ENCODE measurements at regions not wholly inside any gene's neighbourhood (a gene's known extent, or its start where the extent isn't known, plus 50 kb on each side); places are given as distances from the start of the nearest gene placed in this dataset.

DNA sequence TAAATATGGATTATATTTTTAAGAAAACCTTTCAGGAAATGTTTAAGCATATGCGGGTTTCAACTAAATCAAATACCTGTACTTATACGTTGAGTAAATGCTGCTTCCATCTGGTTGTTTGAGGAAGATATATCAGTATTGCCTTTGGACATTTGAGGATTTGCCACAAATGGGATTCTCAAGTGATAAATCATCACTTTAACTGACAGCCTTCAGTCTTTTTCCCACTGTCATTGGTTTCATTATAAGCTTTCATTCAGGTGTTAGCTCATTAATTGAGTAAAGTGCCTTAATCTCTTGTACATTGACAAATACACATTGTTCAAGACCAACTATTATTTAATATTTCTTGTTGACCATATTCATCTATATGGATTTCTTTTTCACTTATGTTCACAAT is 217.2 kb downstream of the EDEM1 start:
- Histone ChIP-seq H3K9me2 (ENCODE audit: insufficient read depth, low read length) (no peaks in the 10 kb centered on the region), H3K4me2 (ENCODE audit: low read length) (no peak overlapping the region), H2AFZ (ENCODE audit: low read length) (no peak overlapping the region), H3K79me2 (ENCODE audit: insufficient read depth, low read depth, low read length) (no peaks in the 10 kb centered on the region), H3K9me3 (ENCODE audit: low read length) (no peaks in the 10 kb centered on the region), H3K4me1 (ENCODE audit: insufficient read depth, low read length, poor library complexity, severe bottlenecking) (no peaks in the 10 kb centered on the region), H4K20me1 (ENCODE audit: insufficient read depth, low read length) (no peaks in the 10 kb centered on the region), H3K27ac (ENCODE audit: low read depth, low read length, poor library complexity, severe bottlenecking) (no peak overlapping the region), H3K36me3 (ENCODE audit: insufficient read depth, low read length) (no peaks in the 10 kb centered on the region), H3K4me3 (ENCODE audit: low read depth, low read length, poor library complexity, severe bottlenecking) (no peak overlapping the region)
- intact Hi-C loops (cut with micrococcal nuclease; ENCODE audit: unreplicated experiment): no loop called here
- POLR2A ChIA-PET: interaction anchor here (0.5 to 1.6 kb wide), 5 partner anchors 11 to 1581 kb away, joined by 3 to 5 read pairs (median 3); no protein-coding TSS in a partner anchor
- no peak for DNase-seq (ENCODE audit: low spot score)
- no TSS peak for BruUV-seq (replicated peaks)
- CTCF ChIA-PET (ENCODE audit: unreplicated experiment): no interaction called here
- TF ChIP-seq EZH2phosphoT487 (IDR thresholded peaks at IDR 0.05; ENCODE audit: borderline replicate concordance, low read depth, low read length) (no peak), CTCF (conservative IDR thresholded peaks at IDR 0.05; ENCODE audit: low read length) (no peak)

DNA sequence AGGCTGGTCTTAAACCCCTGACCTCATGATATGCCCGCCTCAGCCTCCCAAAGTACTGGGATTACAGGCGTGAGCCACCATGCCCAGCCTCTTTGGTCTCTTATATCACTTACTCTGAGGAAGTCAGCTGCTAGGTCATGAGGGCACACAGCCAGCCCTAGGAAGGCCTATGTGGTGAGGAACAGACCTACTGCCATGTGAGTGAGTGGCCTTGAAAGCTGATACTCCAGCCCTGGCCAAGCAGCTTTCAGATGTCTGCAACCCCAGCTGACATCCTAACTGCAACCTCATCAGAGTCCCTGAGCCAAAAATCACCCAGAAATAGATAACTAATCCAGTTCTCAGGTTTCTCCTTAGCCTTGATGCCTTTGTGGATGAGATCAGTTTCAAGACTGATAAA is 224.3 kb downstream of the EDEM1 start:
- no peaks in the 10 kb centered on the region for H3K9me3 ChIP-seq (ENCODE audit: low read length)
- intact Hi-C loops (cut with micrococcal nuclease; ENCODE audit: unreplicated experiment): no loop called here
- TF ChIP-seq CTCF (conservative IDR thresholded peaks at IDR 0.05; ENCODE audit: low read length): no peak
- TF ChIP-seq EZH2phosphoT487 (IDR thresholded peaks at IDR 0.05; ENCODE audit: borderline replicate concordance, low read depth, low read length): no peak
- no peak overlapping the region for H3K27ac ChIP-seq (ENCODE audit: low read depth, low read length, poor library complexity, severe bottlenecking)
- H3K79me2 ChIP-seq (ENCODE audit: insufficient read depth, low read depth, low read length): no peaks in the 10 kb centered on the region
- DNase-seq (ENCODE audit: low spot score): no peak
- H3K4me2 ChIP-seq (ENCODE audit: low read length): no peak overlapping the region
- H4K20me1 ChIP-seq (ENCODE audit: insufficient read depth, low read length): no peaks in the 10 kb centered on the region
- no peaks in the 10 kb centered on the region for H3K9me2 ChIP-seq (ENCODE audit: insufficient read depth, low read length)
- no peak overlapping the region for H3K4me3 ChIP-seq (ENCODE audit: low read depth, low read length, poor library complexity, severe bottlenecking)
- no peak overlapping the region for H2AFZ ChIP-seq (ENCODE audit: low read length)
- H3K36me3 ChIP-seq (ENCODE audit: insufficient read depth, low read length): no peaks in the 10 kb centered on the region
- CTCF ChIA-PET (ENCODE audit: unreplicated experiment): no interaction called here
- no TSS peak for BruUV-seq (replicated peaks)
- POLR2A ChIA-PET: interaction anchor here (0.5 kb wide), 1 partner anchor 1892 kb away, joined by 3 read pairs; no protein-coding TSS in a partner anchor
- no peaks in the 10 kb centered on the region for H3K4me1 ChIP-seq (ENCODE audit: insufficient read depth, low read length, poor library complexity, severe bottlenecking)

DNA sequence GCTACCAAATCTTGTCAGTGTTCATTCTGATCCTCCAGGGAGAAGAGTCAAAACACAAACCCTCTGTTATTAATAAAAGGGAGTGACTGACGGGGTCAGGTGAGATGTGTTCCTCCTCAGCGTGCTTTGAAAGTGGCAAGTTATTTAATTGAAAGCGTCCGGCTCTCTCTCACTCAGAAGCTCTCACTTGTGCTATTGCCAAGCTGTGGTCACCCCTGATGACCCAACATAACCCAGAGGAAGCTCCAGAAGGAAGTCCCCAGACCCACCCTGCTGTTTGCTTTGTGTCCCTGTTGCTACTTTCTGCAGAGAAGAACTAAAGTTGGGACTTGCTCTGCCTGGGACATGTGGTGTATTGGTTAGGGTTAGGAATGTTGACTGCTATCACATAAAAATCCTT is 235.6 kb downstream of the EDEM1 start:
- ChIA-PET CTCF (ENCODE audit: unreplicated experiment) (no interaction called here), POLR2A (no interaction called here)
- no peak for TF ChIP-seq EZH2phosphoT487 (IDR thresholded peaks at IDR 0.05; ENCODE audit: borderline replicate concordance, low read depth, low read length)
- no peak for TF ChIP-seq CTCF (conservative IDR thresholded peaks at IDR 0.05; ENCODE audit: low read length)
- intact Hi-C loops (cut with micrococcal nuclease; ENCODE audit: unreplicated experiment): loop anchor here (10.0 kb wide), 1 partner anchor 118 kb away; no protein-coding TSS in a partner anchor
- H3K9me2 ChIP-seq (ENCODE audit: insufficient read depth, low read length): no peaks in the 10 kb centered on the region
- no peak overlapping the region for H3K27ac ChIP-seq (ENCODE audit: low read depth, low read length, poor library complexity, severe bottlenecking)
- no TSS peak for BruUV-seq (replicated peaks)
- no peak overlapping the region for H2AFZ ChIP-seq (ENCODE audit: low read length)
- DNase-seq (ENCODE audit: low spot score): no peak
- H3K9me3 ChIP-seq (ENCODE audit: low read length): no peaks in the 10 kb centered on the region
- no peaks in the 10 kb centered on the region for H3K79me2 ChIP-seq (ENCODE audit: insufficient read depth, low read depth, low read length)
- no peak overlapping the region for H3K4me2 ChIP-seq (ENCODE audit: low read length)
- H4K20me1 ChIP-seq (ENCODE audit: insufficient read depth, low read length): no peaks in the 10 kb centered on the region
- no peaks in the 10 kb centered on the region for H3K4me1 ChIP-seq (ENCODE audit: insufficient read depth, low read length, poor library complexity, severe bottlenecking)
- H3K36me3 ChIP-seq (ENCODE audit: insufficient read depth, low read length): no peaks in the 10 kb centered on the region
- H3K4me3 ChIP-seq (ENCODE audit: low read depth, low read length, poor library complexity, severe bottlenecking): no peak overlapping the region

Measured in OCI-LY7 (cell line).